Gastrocnemius medialis (tissue), 4 donors: ENCODE measurements at regions not wholly inside any gene's neighbourhood (a gene's known extent, or its start where the extent isn't known, plus 50 kb on each side); places are given as distances from the start of the nearest gene placed in this dataset.

Source experiments
- CTCF ChIP-seq, 5 experiments: fragments of 450-650 bp in 3 of 5; fragments of 200-600 bp in 2 of 5; sonication (generic) in 2 of 5; IDR thresholded peaks in 4 of 5; conservative IDR thresholded peaks in 1 of 5; 1 replicate in 4 of 5; 2 replicates in 1 of 5; pipeline ENCODE4 v1.5.1; 2016 to 2019; ENCODE audit warnings: antibody characterized with exemption in 5 of 5, mild to moderate bottlenecking in 3 of 5, moderate library complexity in 3 of 5
- POLR2A ChIP-seq, 2 donors: fragments of 450-650 bp; IDR thresholded peaks; one replicate each; pipeline ENCODE4 v1.6.1; 2017; ENCODE audit warnings: antibody characterized with exemption in 2 of 2, mild to moderate bottlenecking in 2 of 2, moderate library complexity in 2 of 2

- TF ChIP-seq CTCF (IDR thresholded peaks at IDR 0.05 in 4 of 5, conservative IDR thresholded peaks at IDR 0.05 in 1 of 5) (no peak), POLR2A (IDR thresholded peaks at IDR 0.05) (no peak)
These were observed 228.4 kb upstream of the VCX start for GRCh38 chrX:7614616-7615015.
